ENCODE measurements at regions not wholly inside any gene's neighbourhood (a gene's known extent, or its start where the extent isn't known, plus 50 kb on each side); places are given as distances from the start of the nearest gene placed in this dataset.

DNA sequence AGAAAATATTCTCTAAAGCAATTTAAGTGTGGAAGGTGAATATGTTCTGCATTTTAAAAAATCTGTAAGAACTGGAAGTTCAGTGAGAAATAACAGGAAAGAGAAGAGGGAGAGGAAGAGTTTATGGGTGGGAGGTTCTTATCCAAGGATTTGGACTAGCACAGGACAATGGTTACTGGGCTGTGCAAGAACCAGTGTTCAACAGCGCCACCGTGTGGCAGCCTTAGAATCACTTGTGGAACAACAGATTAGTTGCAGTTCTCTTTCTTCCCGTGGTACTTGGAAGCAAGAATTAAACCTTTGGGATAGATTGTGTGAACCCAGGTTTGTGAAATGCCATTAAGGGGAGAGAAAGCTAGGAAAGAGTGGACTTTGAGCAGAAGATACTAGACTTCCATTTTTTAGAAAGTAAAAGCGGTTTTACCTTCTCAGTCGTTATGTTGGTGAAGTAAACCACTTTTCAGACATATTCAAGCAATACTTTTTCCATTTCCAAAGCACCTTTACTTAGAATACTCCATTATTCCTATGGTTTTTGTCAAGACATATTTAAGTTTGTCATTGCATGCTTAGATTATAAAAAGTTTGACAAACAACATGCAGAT is 436.7 kb downstream of the RNF144B start (continued):
- TF ChIP-seq ERF (CRISPR knock-in tag; IDR thresholded peaks at IDR 0.05), result no peak
- no peak for TF ChIP-seq MBD2 (IDR thresholded peaks at IDR 0.05; ENCODE audit: borderline replicate concordance, low read depth)
- no peak for TF ChIP-seq ZNF431 (CRISPR knock-in tag; IDR thresholded peaks at IDR 0.05)
- no peak for TF ChIP-seq ZNF143 (CRISPR knock-in tag; IDR thresholded peaks at IDR 0.05)
- TF ChIP-seq ZNF175 (CRISPR knock-in tag; IDR thresholded peaks at IDR 0.05; ENCODE audit: low read depth), result no peak
- TF ChIP-seq CHCHD3 (CRISPR knock-in tag; IDR thresholded peaks at IDR 0.05), result no peak
- no peak for TF ChIP-seq DMBX1 (CRISPR knock-in tag; IDR thresholded peaks at IDR 0.05; ENCODE audit: borderline replicate concordance)
- no peak for TF ChIP-seq FOS (IDR thresholded peaks at IDR 0.05; ENCODE audit: extremely low read depth, insufficient read length)
- TF ChIP-seq, protein P1, sequence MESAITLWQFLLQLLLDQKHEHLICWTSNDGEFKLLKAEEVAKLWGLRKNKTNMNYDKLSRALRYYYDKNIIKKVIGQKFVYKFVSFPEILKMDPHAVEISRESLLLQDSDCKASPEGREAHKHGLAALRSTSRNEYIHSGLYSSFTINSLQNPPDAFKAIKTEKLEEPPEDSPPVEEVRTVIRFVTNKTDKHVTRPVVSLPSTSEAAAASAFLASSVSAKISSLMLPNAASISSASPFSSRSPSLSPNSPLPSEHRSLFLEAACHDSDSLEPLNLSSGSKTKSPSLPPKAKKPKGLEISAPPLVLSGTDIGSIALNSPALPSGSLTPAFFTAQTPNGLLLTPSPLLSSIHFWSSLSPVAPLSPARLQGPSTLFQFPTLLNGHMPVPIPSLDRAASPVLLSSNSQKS (CRISPR knock-in tag; IDR thresholded peaks at IDR 0.05), result no peak
- TF ChIP-seq, protein P2, sequence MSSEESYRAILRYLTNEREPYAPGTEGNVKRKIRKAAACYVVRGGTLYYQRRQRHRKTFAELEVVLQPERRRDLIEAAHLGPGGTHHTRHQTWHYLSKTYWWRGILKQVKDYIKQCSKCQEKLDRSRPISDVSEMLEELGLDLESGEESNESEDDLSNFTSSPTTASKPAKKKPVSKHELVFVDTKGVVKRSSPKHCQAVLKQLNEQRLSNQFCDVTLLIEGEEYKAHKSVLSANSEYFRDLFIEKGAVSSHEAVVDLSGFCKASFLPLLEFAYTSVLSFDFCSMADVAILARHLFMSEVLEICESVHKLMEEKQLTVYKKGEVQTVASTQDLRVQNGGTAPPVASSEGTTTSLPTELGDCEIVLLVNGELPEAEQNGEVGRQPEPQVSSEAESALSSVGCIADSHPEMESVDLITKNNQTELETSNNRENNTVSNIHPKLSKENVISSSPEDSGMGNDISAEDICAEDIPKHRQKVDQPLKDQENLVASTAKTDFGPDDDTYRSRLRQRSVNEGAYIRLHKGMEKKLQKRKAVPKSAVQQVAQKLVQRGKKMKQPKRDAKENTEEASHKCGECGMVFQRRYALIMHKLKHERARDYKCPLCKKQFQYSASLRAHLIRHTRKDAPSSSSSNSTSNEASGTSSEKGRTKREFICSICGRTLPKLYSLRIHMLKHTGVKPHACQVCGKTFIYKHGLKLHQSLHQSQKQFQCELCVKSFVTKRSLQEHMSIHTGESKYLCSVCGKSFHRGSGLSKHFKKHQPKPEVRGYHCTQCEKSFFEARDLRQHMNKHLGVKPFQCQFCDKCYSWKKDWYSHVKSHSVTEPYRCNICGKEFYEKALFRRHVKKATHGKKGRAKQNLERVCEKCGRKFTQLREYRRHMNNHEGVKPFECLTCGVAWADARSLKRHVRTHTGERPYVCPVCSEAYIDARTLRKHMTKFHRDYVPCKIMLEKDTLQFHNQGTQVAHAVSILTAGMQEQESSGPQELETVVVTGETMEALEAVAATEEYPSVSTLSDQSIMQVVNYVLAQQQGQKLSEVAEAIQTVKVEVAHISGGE (CRISPR knock-in tag; IDR thresholded peaks at IDR 0.05), result no peak
- no peak for TF ChIP-seq ZBTB7A (IDR thresholded peaks at IDR 0.05; ENCODE audit: borderline replicate concordance, control insufficient read depth, low read depth, low read length)
- TF ChIP-seq SUPT5H (IDR thresholded peaks at IDR 0.05), result no peak
- TF ChIP-seq KLF6 (CRISPR knock-in tag; IDR thresholded peaks at IDR 0.05; ENCODE audit: borderline replicate concordance), result no peak
- no peak for TF ChIP-seq POLR3G (IDR thresholded peaks at IDR 0.05; ENCODE audit: extremely low read depth, insufficient read length, insufficient replicate concordance)
- TF ChIP-seq ARID2 (IDR thresholded peaks at IDR 0.05), result no peak
- no peak for TF ChIP-seq HDAC6 (IDR thresholded peaks at IDR 0.05; ENCODE audit: low read depth, low read length)
- TF ChIP-seq SMC3 (conservative IDR thresholded peaks at IDR 0.05; ENCODE audit: insufficient read depth, low read depth, low read length), result peak; percentile 47
- no peak for TF ChIP-seq ZNF79 (CRISPR knock-in tag; IDR thresholded peaks at IDR 0.05; ENCODE audit: low read depth)
- no peak for TF ChIP-seq GATAD2A (IDR thresholded peaks at IDR 0.05)
- TF ChIP-seq, protein P3, sequence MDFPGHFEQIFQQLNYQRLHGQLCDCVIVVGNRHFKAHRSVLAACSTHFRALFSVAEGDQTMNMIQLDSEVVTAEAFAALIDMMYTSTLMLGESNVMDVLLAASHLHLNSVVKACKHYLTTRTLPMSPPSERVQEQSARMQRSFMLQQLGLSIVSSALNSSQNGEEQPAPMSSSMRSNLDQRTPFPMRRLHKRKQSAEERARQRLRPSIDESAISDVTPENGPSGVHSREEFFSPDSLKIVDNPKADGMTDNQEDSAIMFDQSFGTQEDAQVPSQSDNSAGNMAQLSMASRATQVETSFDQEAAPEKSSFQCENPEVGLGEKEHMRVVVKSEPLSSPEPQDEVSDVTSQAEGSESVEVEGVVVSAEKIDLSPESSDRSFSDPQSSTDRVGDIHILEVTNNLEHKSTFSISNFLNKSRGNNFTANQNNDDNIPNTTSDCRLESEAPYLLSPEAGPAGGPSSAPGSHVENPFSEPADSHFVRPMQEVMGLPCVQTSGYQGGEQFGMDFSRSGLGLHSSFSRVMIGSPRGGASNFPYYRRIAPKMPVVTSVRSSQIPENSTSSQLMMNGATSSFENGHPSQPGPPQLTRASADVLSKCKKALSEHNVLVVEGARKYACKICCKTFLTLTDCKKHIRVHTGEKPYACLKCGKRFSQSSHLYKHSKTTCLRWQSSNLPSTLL (IDR thresholded peaks at IDR 0.05), result no peak
- TF ChIP-seq, protein P4, sequence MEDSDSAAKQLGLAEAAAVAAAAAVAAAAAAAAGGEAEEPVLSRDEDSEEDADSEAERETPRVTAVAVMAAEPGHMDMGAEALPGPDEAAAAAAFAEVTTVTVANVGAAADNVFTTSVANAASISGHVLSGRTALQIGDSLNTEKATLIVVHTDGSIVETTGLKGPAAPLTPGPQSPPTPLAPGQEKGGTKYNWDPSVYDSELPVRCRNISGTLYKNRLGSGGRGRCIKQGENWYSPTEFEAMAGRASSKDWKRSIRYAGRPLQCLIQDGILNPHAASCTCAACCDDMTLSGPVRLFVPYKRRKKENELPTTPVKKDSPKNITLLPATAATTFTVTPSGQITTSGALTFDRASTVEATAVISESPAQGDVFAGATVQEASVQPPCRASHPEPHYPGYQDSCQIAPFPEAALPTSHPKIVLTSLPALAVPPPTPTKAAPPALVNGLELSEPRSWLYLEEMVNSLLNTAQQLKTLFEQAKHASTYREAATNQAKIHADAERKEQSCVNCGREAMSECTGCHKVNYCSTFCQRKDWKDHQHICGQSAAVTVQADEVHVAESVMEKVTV (CRISPR knock-in tag; IDR thresholded peaks at IDR 0.05), result 0 out of 2 replicates have a peak, but pooled peaks have one; percentile 7
- no peak for TF ChIP-seq HEY1 (CRISPR knock-in tag; IDR thresholded peaks at IDR 0.05; ENCODE audit: borderline replicate concordance)
